H4 (cell line): ENCODE measurements at regions not wholly inside any gene's neighbourhood (a gene's known extent, or its start where the extent isn't known, plus 50 kb on each side); places are given as distances from the start of the nearest gene placed in this dataset.
"Not testable (repeated sequence)": the region's sequence is repeated elsewhere in the genome, so short reads cannot be mapped to it uniquely, and the experiment has no call there.

ENCODE experiments used
- DNase-seq: peaks from one replicate; pipeline ENCODE4 v3.0.0-alpha.2; 2015; ENCODE audit warnings: low spot score

DNA sequence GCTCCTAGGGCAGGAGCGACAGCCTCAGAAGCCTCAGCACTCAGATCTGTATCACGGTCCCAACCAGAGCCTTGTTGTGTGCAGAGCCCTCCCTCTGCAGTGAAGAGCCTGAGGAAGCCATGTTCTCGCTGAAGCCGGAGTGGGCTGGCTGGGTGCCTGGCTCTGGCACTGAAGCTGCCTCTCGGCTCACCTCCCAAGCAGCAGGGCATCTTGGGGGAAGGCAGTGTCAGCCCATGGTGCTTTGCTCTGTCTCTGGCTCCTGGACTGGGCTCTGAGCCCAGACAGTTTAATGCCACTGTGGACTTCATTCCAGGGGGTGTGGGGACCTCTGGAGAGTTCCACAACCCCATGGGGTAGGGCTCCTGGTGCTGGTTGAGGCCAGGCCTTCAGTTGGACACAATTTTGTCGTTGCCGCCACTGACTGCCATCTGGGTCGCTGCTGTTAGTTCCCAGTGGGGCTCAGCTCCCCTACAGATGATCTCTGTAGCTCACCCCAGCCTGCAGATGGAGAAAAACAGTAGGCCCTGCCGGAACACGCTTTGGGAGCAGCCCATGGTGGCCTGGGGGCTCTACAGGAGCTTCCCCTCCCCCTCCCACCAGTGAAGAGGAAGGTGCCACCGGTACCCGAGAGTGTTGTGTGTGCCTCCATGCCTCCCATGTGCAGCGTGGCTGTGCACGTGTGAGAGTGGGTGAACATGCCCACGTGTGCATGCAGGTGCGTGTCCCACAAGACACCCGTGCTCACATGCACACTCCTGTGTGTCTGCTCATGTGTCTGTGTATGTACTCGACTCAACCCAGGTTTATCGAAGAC lies 86.5 kb upstream of the B3GAT1 start:
- DNase-seq: no peak

GRCh38 chr11:134497586-134497985 lies 85.5 kb upstream of the B3GAT1 start:
- no peak for DNase-seq

DNA sequence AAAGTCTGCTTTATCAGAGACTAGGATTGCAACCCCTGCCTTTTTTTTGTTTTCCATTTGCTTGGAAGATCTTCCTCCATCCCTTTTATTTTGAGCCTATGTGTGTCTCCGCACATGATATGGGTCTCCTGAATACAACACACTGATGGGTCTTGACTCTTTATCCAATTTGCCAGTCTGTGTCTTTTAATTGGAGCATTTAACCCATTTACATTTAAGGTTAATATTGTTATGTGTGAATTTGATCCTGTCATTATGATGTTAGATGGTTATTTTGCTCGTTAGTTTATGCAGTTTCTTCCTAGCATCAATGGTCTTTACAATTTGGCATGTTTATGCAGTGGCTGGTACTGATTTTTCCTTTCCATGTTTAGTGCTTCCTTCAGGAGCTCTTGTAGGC lies 84.0 kb upstream of the B3GAT1 start:
- DNase-seq: not testable (repeated sequence)

DNA sequence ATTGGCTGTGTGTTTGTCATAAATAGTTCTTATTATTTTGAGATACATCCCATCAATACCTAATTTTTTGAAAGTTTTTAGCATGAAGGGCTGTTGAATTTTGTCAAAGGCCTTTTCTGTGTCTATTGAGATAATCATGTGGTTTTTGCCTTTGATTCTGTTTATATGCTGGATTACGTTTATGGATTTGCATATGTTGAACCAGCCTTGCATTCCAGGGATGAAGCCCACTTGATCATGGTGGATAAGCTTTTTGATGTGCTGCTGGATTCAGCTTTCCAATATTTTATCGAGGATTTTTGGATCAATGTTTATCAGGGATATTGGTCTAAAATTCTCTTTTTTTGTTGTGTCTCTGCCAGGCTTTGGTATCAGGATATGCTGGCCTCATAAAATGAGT lies 82.4 kb upstream of the B3GAT1 start:
- DNase-seq: not testable (repeated sequence)

GRCh38 chr11:134492411-134492810 lies 80.4 kb upstream of the B3GAT1 start:
- not testable (repeated sequence) for DNase-seq

GRCh38 chr11:134489728-134490127 lies 77.7 kb upstream of the B3GAT1 start:
- DNase-seq: no peak

DNA sequence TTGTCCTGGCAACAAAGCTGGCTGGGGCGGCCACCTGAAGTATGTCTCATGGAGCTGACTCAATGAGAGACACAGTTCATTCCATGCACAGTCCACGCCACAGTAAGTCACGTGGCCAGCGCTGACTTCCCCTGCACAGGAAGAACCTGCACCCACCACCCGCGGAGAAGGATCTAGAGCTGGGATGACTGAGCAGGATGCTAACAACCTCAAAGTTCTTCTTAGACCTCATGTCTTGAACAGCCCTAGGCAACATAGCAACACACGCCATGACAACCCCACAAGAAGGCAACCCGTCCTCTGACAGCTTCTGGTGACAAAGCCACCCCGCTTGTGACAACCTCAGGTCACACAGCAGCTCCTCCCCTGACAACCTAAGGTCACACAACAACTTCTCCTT lies 76.9 kb upstream of the B3GAT1 start:
- DNase-seq: no peak

GRCh38 chr11:134488512-134488911 lies 76.5 kb upstream of the B3GAT1 start:
- DNase-seq: no peak

GRCh38 chr11:134487696-134488095 lies 75.7 kb upstream of the B3GAT1 start:
- DNase-seq: no peak

DNA sequence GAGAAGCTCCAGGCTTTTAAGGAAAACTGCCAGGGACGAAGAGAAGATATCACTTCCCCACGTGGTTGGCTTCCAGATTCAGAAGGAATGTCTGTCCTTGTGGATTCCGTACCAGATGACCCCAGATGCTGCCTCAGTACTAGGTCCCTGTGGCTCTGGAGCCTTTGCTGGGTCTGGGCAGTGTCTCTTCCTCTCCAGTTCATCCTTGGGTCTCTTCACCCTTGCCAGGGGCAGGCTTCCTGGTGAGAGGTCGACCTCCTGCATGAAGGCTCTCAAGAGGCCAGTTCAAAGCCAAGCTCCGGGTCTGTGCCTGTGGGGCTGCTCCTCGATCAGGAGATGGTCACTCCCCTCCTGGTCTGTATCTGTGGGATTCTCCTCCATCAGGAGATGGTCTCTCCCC lies 74.7 kb upstream of the B3GAT1 start:
- DNase-seq: no peak

DNA sequence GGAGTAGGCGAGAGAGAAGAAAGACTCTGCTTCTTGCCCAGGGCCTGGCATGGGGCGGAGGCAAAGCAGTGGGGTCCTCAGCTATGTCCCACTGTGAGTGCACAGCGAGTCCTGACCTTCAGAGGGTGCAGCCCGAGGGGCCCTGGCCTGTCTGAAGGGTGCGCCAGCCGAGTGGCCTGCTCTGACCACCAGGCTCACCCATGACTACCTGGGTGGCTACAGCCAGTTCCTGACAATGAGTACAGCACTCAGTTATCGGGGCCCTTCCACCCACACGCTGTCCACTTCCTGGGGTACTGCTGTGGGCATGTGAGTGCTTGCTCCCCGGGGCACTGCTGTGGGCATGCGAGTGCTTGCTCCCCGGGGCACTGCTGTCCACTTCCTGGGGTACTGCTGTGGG lies 74.1 kb upstream of the B3GAT1 start:
- no peak for DNase-seq

DNA sequence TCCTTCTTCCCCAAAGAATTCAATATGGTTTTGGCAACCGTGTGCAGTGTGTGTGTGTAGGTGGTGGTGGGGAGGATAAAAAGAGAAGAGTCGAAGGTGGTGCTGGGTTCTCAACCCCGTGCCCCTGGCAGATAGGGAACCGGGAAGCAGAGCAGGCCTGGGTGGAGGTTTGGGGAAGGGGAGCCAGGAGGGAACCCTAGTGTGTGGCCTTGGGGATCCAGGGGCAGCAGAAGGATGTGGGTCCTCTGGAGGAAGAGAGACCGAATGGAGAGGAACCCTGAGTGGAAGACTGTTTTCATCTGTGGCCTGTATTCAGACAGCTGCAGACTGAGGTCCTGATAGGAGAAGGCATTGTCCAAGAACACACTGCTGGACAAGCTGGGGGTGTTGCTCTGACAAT lies 73.3 kb upstream of the B3GAT1 start:
- DNase-seq: no peak

- no peak for DNase-seq
These were observed 71.8 kb upstream of the B3GAT1 start for GRCh38 chr11:134483857-134484256.

DNA sequence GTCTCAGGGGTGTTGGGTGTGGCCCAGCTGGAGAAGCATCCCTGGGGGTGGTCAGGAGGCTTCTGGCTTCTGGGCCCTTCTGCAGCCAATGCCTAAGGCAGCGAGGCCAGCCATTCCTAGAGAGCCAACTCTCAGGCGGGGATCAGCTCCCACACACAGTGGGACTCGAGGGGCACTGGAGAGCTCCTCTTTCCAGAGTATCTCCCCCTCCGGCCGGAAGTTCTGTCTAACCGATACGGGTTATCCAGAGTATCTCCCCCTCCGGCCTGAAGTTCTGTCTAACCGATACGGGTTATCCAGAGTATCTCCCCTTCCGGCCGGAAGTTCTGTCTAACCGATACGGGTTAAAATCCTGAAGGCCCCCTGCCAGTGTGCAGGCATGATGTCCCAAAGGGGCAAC lies 71.2 kb upstream of the B3GAT1 start:
- no peak for DNase-seq

GRCh38 chr11:134482865-134483264 lies 70.8 kb upstream of the B3GAT1 start:
- no peak for DNase-seq

GRCh38 chr11:134481933-134482527 lies 70.0 kb upstream of the B3GAT1 start:
- DNase-seq: no peak

DNA sequence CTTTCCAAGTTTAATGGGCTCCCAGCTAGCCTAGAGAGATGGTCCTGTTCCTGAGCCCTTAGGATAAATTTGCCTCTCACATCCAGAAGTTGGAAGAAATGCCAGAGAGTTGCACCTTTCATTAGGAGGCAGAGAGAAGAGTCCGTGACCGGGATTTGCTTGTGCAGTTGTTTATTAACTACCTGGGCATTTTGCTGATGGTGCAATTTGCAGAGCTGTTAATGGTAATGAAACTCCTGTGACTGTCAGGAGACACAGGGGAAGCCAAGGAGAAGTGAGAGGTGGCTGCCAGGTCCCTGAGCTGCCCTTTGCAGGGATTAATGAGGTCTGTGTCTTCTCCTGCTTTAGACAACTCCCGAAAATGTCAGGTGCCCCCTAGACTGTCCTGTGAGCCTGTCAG lies 69.1 kb upstream of the B3GAT1 start:
- no peak for DNase-seq

GRCh38 chr11:134480136-134480712 lies 68.2 kb upstream of the B3GAT1 start:
- no peak for DNase-seq

GRCh38 chr11:134479206-134480135 lies 67.4 kb upstream of the B3GAT1 start:
- DNase-seq: no peak

DNA sequence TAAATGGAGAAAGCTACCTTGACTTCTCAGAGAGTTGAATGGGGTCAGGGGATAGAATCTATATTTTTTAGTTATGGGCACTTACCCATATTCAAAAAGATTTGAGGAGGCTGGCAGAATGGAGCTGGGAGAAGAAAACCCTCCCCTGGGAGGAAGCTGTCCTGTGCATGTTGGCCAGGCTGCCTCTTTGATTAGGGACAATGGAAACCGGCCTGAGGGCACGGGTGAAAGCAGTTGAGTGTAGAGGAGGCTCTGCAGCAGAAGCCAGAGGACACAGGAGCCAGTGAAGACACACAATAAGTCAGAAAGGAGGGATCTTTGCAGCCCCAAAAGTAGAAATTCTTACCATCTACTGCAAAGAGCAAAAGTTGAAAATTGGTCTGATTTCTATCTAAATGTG lies 66.6 kb upstream of the B3GAT1 start:
- DNase-seq: no peak

DNA sequence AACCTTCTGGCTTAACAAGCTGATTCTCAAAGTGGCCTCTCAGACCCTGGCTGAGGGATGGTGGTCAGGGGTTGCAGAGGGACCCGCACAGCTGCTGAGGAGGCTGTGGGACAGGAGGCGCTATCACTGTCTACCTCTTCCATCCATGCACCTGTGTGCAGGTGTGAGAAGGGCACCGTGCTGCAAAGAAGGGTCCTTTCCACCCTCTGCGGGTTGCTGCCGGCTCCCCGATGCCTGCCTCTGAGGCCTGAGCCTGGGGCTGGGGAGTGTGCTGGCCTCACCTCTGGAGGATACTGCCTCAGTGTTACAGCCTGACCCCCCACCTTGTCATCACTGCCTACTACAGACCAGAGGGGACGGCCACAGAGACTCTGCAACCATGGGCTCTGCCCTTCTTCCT lies 66.1 kb upstream of the B3GAT1 start:
- no peak for DNase-seq

- DNase-seq: no peak
These were observed 65.4 kb upstream of the B3GAT1 start for GRCh38 chr11:134477486-134477885.
